ENCODE measurements at regions not wholly inside any gene's neighbourhood (a gene's known extent, or its start where the extent isn't known, plus 50 kb on each side); places are given as distances from the start of the nearest gene placed in this dataset.

GRCh38 chr3:106820726-106821362 lies 556.4 kb upstream of the CCDC54 start:
- no peak overlapping the region for H3K4me3 ChIP-seq (ENCODE audit: low read depth, low read length)
- TF ChIP-seq CTCF (IDR thresholded peaks at IDR 0.05; ENCODE audit: low read depth, low read length): no peak

GRCh38 chr3:106821801-106822200 lies 555.4 kb upstream of the CCDC54 start:
- H3K4me3 ChIP-seq (ENCODE audit: low read depth, low read length): no peak overlapping the region
- TF ChIP-seq CTCF (IDR thresholded peaks at IDR 0.05; ENCODE audit: low read depth, low read length): no peak

- no peak overlapping the region for H3K4me3 ChIP-seq (ENCODE audit: low read depth, low read length)
Observed at GRCh38 chr3:106822204-106822603, 555.0 kb upstream of the CCDC54 start.

GRCh38 chr3:106823701-106824100 lies 553.5 kb upstream of the CCDC54 start:
- H3K4me3 ChIP-seq (ENCODE audit: low read depth, low read length): no peak overlapping the region
- TF ChIP-seq CTCF (IDR thresholded peaks at IDR 0.05; ENCODE audit: low read depth, low read length): no peak

More at GRCh38 chr3:106822204-106822603, 555.0 kb upstream of the CCDC54 start:
- no peak for TF ChIP-seq CTCF (IDR thresholded peaks at IDR 0.05; ENCODE audit: low read depth, low read length)

- H3K4me3 ChIP-seq (ENCODE audit: low read depth, low read length): no peak overlapping the region
- peak; percentile 15; the same call in 1 of the 2 replicates for TF ChIP-seq CTCF (IDR thresholded peaks at IDR 0.05; ENCODE audit: low read depth, low read length)
Observed at GRCh38 chr3:106824856-106825255, 552.4 kb upstream of the CCDC54 start.

GRCh38 chr3:106825962-106826605 lies 551.2 kb upstream of the CCDC54 start:
- no peak for TF ChIP-seq CTCF (IDR thresholded peaks at IDR 0.05; ENCODE audit: low read depth, low read length)
- no peak overlapping the region for H3K4me3 ChIP-seq (ENCODE audit: low read depth, low read length)

- no peak for TF ChIP-seq CTCF (IDR thresholded peaks at IDR 0.05; ENCODE audit: low read depth, low read length)
- H3K4me3 ChIP-seq (ENCODE audit: low read depth, low read length): no peak overlapping the region
Observed at GRCh38 chr3:106826791-106827311, 550.4 kb upstream of the CCDC54 start.

Data from WI38 (cell line).